ENCODE measurements at regions not wholly inside any gene's neighbourhood (a gene's known extent, or its start where the extent isn't known, plus 50 kb on each side); places are given as distances from the start of the nearest gene placed in this dataset.

DNA sequence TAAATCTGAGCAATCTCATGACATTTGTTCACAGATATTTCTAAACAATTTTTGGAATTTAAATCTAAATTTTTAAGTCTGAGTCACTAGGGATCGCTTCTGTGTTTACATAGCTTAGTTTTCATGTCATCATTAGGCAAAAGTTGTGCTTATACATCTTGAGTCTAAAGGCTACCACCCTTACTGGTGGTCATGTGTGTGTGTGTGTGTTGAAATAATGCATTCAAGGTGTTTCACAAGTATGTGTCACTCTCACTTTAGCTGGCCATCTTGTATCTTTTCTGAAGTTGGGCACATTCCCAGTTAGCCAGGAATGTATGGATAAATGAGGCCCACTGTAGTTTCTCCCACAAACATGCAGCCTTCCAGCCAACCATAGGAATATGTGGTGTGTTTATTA lies 1162.5 kb upstream of the PRMT6 start:
- H3K4me3 ChIP-seq (ENCODE audit: low read length in 2 of 2) = no peak overlapping the region
- no peaks in the 10 kb centered on the region for H3K36me3 ChIP-seq (ENCODE audit: control insufficient read depth in 2 of 2, insufficient read depth in 2 of 2, low read length in 2 of 2)
- H3K27ac ChIP-seq (ENCODE audit: low read length) = no peak overlapping the region
- H3K27me3 ChIP-seq (ENCODE audit: control insufficient read depth in 1 of 2, insufficient read depth in 2 of 2, low read length in 2 of 2) = no peaks in the 10 kb centered on the region
- no peaks in the 10 kb centered on the region for H3K9me3 ChIP-seq (ENCODE audit: control insufficient read depth in 2 of 2, low read length in 2 of 2)
- no peak overlapping the region for H3K9ac ChIP-seq (ENCODE audit: low read length in 2 of 2)
- H3K4me1 ChIP-seq (ENCODE audit: control insufficient read depth, insufficient read depth, low read length) = no peaks in the 10 kb centered on the region

- H3K36me3 ChIP-seq (ENCODE audit: control insufficient read depth in 2 of 2, insufficient read depth in 2 of 2, low read length in 2 of 2) = no peaks in the 10 kb centered on the region
- no peak overlapping the region for H3K4me3 ChIP-seq (ENCODE audit: low read length in 2 of 2)
- H3K9ac ChIP-seq (ENCODE audit: low read length in 2 of 2) = no peak overlapping the region
- no peak overlapping the region for H3K27ac ChIP-seq (ENCODE audit: low read length)
- peaks cover 2 to 4% of the 10 kb centered on the region in 2 donors for H3K9me3 ChIP-seq (ENCODE audit: control insufficient read depth in 2 of 2, low read length in 2 of 2)
- H3K27me3 ChIP-seq (ENCODE audit: control insufficient read depth in 1 of 2, insufficient read depth in 2 of 2, low read length in 2 of 2) = no peaks in the 10 kb centered on the region
- H3K4me1 ChIP-seq (ENCODE audit: control insufficient read depth, insufficient read depth, low read length) = no peaks in the 10 kb centered on the region
Measured at GRCh38 chr1:105909811-105910210, 1146.7 kb upstream of the PRMT6 start.

DNA sequence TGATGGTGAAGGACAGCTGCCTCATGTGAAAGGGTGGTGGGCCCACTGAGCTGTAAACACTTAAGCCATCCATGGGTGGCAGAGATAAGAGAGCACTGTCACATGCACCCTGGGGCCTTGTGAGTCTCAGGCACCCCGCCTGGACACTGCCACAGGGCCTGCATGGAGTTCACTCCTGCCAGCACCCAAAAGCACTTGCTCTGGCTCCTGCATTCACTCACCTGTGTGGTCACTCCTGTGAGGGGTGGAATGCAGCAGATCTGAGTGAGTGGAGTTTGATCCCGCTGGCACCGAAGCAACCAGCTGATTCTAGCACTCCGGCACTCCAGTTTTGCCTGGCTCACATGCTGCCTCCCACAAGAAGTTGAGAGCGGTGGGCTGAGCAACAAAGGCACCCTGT lies 1142.1 kb upstream of the PRMT6 start:
- no peak overlapping the region for H3K27ac ChIP-seq (ENCODE audit: low read length)
- H3K4me1 ChIP-seq (ENCODE audit: control insufficient read depth, insufficient read depth, low read length) = no peaks in the 10 kb centered on the region
- no peak overlapping the region for H3K4me3 ChIP-seq (ENCODE audit: low read length in 2 of 2)
- peaks cover under 1 to 2% of the 10 kb centered on the region in 2 donors for H3K9me3 ChIP-seq (ENCODE audit: control insufficient read depth in 2 of 2, low read length in 2 of 2)
- no peaks in the 10 kb centered on the region for H3K36me3 ChIP-seq (ENCODE audit: control insufficient read depth in 2 of 2, insufficient read depth in 2 of 2, low read length in 2 of 2)
- no peak overlapping the region for H3K9ac ChIP-seq (ENCODE audit: low read length in 2 of 2)
- H3K27me3 ChIP-seq (ENCODE audit: control insufficient read depth in 1 of 2, insufficient read depth in 2 of 2, low read length in 2 of 2) = no peaks in the 10 kb centered on the region

GRCh38 chr1:105934806-105935205 lies 1121.7 kb upstream of the PRMT6 start:
- Histone ChIP-seq H3K4me1 (ENCODE audit: control insufficient read depth, insufficient read depth, low read length) (no peaks in the 10 kb centered on the region), H3K36me3 (ENCODE audit: control insufficient read depth in 2 of 2, insufficient read depth in 2 of 2, low read length in 2 of 2) (no peaks in the 10 kb centered on the region), H3K9me3 (ENCODE audit: control insufficient read depth in 2 of 2, low read length in 2 of 2) (no peaks in the 10 kb centered on the region), H3K27ac (ENCODE audit: low read length) (no peak overlapping the region), H3K27me3 (ENCODE audit: control insufficient read depth in 1 of 2, insufficient read depth in 2 of 2, low read length in 2 of 2) (no peaks in the 10 kb centered on the region), H3K4me3 (ENCODE audit: low read length in 2 of 2) (no peak overlapping the region), H3K9ac (ENCODE audit: low read length in 2 of 2) (no peak overlapping the region)

GRCh38 chr1:105964879-105965278 lies 1091.6 kb upstream of the PRMT6 start:
- H3K27me3 ChIP-seq (ENCODE audit: control insufficient read depth in 1 of 2, insufficient read depth in 2 of 2, low read length in 2 of 2) = no peaks in the 10 kb centered on the region
- H3K9me3 ChIP-seq (ENCODE audit: control insufficient read depth in 2 of 2, low read length in 2 of 2) = no peaks in the 10 kb centered on the region
- no peaks in the 10 kb centered on the region for H3K4me1 ChIP-seq (ENCODE audit: control insufficient read depth, insufficient read depth, low read length)
- no peak overlapping the region for H3K9ac ChIP-seq (ENCODE audit: low read length in 2 of 2)
- no peak overlapping the region for H3K27ac ChIP-seq (ENCODE audit: low read length)
- no peak overlapping the region for H3K4me3 ChIP-seq (ENCODE audit: low read length in 2 of 2)
- H3K36me3 ChIP-seq (ENCODE audit: control insufficient read depth in 2 of 2, insufficient read depth in 2 of 2, low read length in 2 of 2) = no peaks in the 10 kb centered on the region

DNA sequence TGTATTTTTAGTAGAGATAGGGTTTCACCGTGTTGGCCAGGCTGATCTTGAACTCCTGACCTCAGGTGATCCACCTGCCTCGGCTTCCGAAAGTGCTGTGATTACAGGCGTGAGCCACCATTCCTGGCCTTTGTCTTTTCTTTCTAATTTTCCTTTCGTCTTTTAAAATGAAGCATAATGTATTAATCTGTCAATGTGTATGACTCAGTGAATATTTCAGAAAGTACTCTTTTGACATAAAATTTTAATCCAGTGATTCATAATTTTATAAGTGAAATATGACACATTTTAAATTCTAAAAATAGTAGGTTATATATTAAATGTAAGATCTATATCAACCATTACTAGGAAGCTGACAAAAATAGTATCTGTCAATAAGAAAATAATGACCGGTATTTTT lies 1059.0 kb upstream of the PRMT6 start:
- Histone ChIP-seq H3K27me3 (ENCODE audit: control insufficient read depth in 1 of 2, insufficient read depth in 2 of 2, low read length in 2 of 2) (no peaks in the 10 kb centered on the region), H3K4me3 (ENCODE audit: low read length in 2 of 2) (no peak overlapping the region), H3K27ac (ENCODE audit: low read length) (no peak overlapping the region), H3K4me1 (ENCODE audit: control insufficient read depth, insufficient read depth, low read length) (no peaks in the 10 kb centered on the region), H3K36me3 (ENCODE audit: control insufficient read depth in 2 of 2, insufficient read depth in 2 of 2, low read length in 2 of 2) (no peaks in the 10 kb centered on the region), H3K9ac (ENCODE audit: low read length in 2 of 2) (no peak overlapping the region), H3K9me3 (ENCODE audit: control insufficient read depth in 2 of 2, low read length in 2 of 2) (no peaks in the 10 kb centered on the region)

GRCh38 chr1:106022312-106022902 lies 1034.1 kb upstream of the PRMT6 start:
- Histone ChIP-seq H3K36me3 (ENCODE audit: control insufficient read depth in 2 of 2, insufficient read depth in 2 of 2, low read length in 2 of 2) (no peaks in the 10 kb centered on the region), H3K9ac (ENCODE audit: low read length in 2 of 2) (no peak overlapping the region), H3K27me3 (ENCODE audit: control insufficient read depth in 1 of 2, insufficient read depth in 2 of 2, low read length in 2 of 2) (no peaks in the 10 kb centered on the region), H3K4me1 (ENCODE audit: control insufficient read depth, insufficient read depth, low read length) (no peaks in the 10 kb centered on the region), H3K27ac (ENCODE audit: low read length) (no peak overlapping the region), H3K9me3 (ENCODE audit: control insufficient read depth in 2 of 2, low read length in 2 of 2) (no peaks in the 10 kb centered on the region), H3K4me3 (ENCODE audit: low read length in 2 of 2) (no peak overlapping the region)

DNA sequence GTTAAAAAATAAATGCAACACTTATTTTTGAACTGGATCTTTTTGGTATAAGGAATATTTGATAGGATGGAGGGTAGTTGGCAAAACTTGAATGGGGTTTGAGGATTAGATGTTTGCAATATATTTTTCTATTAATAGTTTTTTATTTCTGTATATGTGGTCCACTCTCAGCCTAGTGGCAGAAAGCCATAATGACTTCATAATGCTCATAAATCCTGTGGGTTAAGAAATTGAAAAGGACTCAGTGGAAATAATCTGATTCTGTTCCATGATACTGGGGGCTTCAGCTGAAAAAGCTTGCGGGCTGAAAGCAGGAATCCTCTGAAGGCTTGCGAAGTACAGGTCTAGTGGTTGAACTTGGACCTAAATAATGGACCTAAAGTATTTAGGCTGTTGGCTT lies 1028.6 kb upstream of the PRMT6 start:
- Histone ChIP-seq H3K9me3 (ENCODE audit: control insufficient read depth in 2 of 2, low read length in 2 of 2) (no peaks in the 10 kb centered on the region), H3K4me3 (ENCODE audit: low read length in 2 of 2) (no peak overlapping the region), H3K27ac (ENCODE audit: low read length) (no peak overlapping the region), H3K27me3 (ENCODE audit: control insufficient read depth in 1 of 2, insufficient read depth in 2 of 2, low read length in 2 of 2) (no peaks in the 10 kb centered on the region), H3K36me3 (ENCODE audit: control insufficient read depth in 2 of 2, insufficient read depth in 2 of 2, low read length in 2 of 2) (no peaks in the 10 kb centered on the region), H3K4me1 (ENCODE audit: control insufficient read depth, insufficient read depth, low read length) (no peaks in the 10 kb centered on the region), H3K9ac (ENCODE audit: low read length in 2 of 2) (no peak overlapping the region)

DNA sequence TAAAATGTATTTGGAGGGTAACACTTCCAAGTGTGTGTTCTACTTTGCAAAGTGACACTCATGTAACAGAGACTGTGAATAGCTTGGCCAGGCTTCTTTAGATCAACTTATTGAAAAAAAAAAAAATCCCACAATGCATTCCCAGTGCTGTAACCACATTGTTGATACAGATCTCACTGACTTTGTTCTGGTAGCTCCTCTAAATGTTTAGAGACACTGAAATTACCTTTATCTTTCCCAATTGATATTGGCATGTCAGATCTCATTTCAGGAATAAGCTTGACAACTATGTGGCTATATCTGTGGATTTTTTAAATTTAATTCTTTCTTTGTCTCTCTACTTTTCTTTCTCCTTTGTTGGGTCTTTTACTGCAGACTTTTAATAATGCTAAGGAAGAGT lies 1018.9 kb upstream of the PRMT6 start:
- H3K4me1 ChIP-seq (ENCODE audit: control insufficient read depth, insufficient read depth, low read length) = no peaks in the 10 kb centered on the region
- no peaks in the 10 kb centered on the region for H3K9me3 ChIP-seq (ENCODE audit: control insufficient read depth in 2 of 2, low read length in 2 of 2)

GRCh38 chr1:106038260-106038659 lies 1018.2 kb upstream of the PRMT6 start:
- Histone ChIP-seq H3K4me3 (ENCODE audit: low read length in 2 of 2) (no peak overlapping the region), H3K9me3 (ENCODE audit: control insufficient read depth in 2 of 2, low read length in 2 of 2) (no peaks in the 10 kb centered on the region), H3K27ac (ENCODE audit: low read length) (no peak overlapping the region)

More for the DNA sequence above, 1018.9 kb upstream of the PRMT6 start:
- no peak overlapping the region for H3K27ac ChIP-seq (ENCODE audit: low read length)
- no peaks in the 10 kb centered on the region for H3K36me3 ChIP-seq (ENCODE audit: control insufficient read depth in 2 of 2, insufficient read depth in 2 of 2, low read length in 2 of 2)
- H3K4me3 ChIP-seq (ENCODE audit: low read length in 2 of 2) = no peak overlapping the region
- no peak overlapping the region for H3K9ac ChIP-seq (ENCODE audit: low read length in 2 of 2)
- no peaks in the 10 kb centered on the region for H3K27me3 ChIP-seq (ENCODE audit: control insufficient read depth in 1 of 2, insufficient read depth in 2 of 2, low read length in 2 of 2)

DNA sequence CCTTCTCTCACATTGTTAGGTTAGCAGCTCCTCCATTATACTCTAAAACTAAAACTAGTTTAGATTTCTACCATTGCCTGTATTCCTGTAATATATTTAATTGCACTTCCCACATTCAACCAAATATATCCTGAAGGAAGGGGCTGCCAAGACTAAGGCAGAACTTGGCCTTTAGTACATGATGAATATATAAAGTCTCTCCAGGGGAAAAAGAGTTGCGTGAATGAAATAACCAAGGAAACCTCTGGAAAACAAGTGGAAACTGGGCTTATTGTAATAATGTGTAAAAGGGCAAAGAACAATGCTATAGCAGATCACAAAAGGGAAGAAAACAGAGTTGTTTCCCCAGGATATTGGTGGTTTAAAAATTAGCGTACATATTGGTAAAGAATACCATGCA lies 1012.5 kb upstream of the PRMT6 start:
- H3K9me3 ChIP-seq (ENCODE audit: control insufficient read depth in 2 of 2, low read length in 2 of 2) = no peaks in the 10 kb centered on the region
- H3K36me3 ChIP-seq (ENCODE audit: control insufficient read depth in 2 of 2, insufficient read depth in 2 of 2, low read length in 2 of 2) = no peaks in the 10 kb centered on the region
- no peak overlapping the region for H3K4me3 ChIP-seq (ENCODE audit: low read length in 2 of 2)
- no peak overlapping the region for H3K9ac ChIP-seq (ENCODE audit: low read length in 2 of 2)
- no peak overlapping the region for H3K27ac ChIP-seq (ENCODE audit: low read length)
- no peaks in the 10 kb centered on the region for H3K4me1 ChIP-seq (ENCODE audit: control insufficient read depth, insufficient read depth, low read length)
- H3K27me3 ChIP-seq (ENCODE audit: control insufficient read depth in 1 of 2, insufficient read depth in 2 of 2, low read length in 2 of 2) = no peaks in the 10 kb centered on the region

More at GRCh38 chr1:106038260-106038659, 1018.2 kb upstream of the PRMT6 start:
- Histone ChIP-seq H3K9ac (ENCODE audit: low read length in 2 of 2) (no peak overlapping the region), H3K27me3 (ENCODE audit: control insufficient read depth in 1 of 2, insufficient read depth in 2 of 2, low read length in 2 of 2) (no peaks in the 10 kb centered on the region), H3K36me3 (ENCODE audit: control insufficient read depth in 2 of 2, insufficient read depth in 2 of 2, low read length in 2 of 2) (no peaks in the 10 kb centered on the region), H3K4me1 (ENCODE audit: control insufficient read depth, insufficient read depth, low read length) (no peaks in the 10 kb centered on the region)

All from stomach smooth muscle (tissue), 2 donors.